ENCODE measurements at regions not wholly inside any gene's neighbourhood (a gene's known extent, or its start where the extent isn't known, plus 50 kb on each side); places are given as distances from the start of the nearest gene placed in this dataset.

DNA sequence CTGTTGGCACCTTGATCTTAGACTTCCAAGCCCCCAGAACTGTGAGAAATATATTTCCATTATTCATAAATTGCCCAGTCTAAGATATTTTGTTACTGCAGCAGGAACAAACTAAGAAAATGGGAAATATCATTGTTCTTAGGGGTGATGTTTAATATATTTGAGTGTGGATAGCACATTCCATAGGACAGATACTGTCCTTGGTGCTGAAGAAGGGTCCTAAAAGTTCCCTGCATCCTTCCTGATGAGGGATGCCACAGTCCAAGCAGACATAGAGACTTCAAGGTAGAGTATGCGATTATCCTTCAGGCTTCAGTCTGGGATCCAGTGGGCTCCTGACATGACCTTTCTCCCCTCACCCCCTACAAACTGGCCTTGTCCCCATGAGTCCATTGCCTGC lies 689.0 kb downstream of the TDRD15 start:
- no peak overlapping the region for H3K4me3 ChIP-seq (replicated peaks; ENCODE audit: low read depth, low read length)
- TF ChIP-seq, protein P1, sequence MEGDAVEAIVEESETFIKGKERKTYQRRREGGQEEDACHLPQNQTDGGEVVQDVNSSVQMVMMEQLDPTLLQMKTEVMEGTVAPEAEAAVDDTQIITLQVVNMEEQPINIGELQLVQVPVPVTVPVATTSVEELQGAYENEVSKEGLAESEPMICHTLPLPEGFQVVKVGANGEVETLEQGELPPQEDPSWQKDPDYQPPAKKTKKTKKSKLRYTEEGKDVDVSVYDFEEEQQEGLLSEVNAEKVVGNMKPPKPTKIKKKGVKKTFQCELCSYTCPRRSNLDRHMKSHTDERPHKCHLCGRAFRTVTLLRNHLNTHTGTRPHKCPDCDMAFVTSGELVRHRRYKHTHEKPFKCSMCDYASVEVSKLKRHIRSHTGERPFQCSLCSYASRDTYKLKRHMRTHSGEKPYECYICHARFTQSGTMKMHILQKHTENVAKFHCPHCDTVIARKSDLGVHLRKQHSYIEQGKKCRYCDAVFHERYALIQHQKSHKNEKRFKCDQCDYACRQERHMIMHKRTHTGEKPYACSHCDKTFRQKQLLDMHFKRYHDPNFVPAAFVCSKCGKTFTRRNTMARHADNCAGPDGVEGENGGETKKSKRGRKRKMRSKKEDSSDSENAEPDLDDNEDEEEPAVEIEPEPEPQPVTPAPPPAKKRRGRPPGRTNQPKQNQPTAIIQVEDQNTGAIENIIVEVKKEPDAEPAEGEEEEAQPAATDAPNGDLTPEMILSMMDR (IDR thresholded peaks at IDR 0.05; ENCODE audit: low read depth, low read length, missing control alignments): no peak
- DNase-seq (ENCODE audit: extremely low read depth, low read depth): no peak

DNA sequence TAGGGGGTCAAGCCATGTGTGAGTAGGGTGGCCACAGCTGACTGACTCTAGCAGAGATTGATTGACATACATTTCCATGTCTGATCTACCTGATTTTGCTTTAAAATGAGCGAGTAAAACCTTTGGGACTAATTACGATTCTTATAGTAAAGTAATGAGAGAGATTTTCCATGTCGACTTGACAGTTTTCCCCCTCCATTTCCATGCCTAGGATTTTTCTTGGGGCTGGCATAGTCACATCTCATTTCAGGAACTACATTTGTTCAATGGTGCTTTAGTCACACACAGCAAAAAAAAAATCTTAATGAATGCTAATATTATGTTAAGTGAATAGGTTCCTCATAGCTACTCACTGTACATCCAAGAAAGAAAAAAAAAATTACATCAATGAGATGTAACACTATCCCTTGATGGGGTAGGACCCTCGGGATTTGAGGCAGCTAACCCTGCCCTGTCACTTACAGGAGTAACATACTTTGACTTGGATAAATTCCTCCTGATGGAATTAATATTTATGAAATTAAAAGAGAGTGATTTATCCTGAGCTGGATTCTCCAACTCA lies 690.9 kb downstream of the TDRD15 start:
- H3K4me3 ChIP-seq (replicated peaks; ENCODE audit: low read depth, low read length): no peak overlapping the region
- TF ChIP-seq, protein P1 (IDR thresholded peaks at IDR 0.05; ENCODE audit: low read depth, low read length, missing control alignments): no peak
- no peak for DNase-seq (ENCODE audit: extremely low read depth, low read depth)

DNA sequence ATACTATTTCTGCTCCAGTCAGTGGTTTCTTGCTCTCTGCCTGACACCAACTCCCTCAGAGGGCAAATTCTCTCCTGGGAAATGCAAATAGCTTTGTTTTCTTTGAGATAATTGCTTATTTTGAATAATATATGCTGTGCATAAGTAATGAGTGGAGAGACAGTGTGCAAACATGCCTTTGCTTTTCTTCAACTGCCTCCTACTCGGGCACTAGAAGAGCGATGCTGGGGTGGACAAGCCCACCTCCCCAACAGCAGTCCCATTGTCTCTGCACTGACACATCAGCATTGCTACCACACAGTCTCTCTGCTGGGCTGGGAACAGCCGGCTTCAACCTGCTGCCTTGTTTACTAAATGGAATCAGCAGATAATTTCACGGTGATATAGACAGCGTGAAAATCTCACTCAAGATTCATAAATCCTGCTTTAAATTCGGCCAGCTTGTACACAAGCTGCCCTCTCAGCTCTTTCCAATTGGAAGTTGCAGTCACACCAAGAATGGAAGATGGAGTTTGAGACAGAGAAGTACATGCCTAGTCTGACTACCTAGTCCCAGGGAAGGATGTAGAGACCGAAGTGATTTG lies 694.5 kb downstream of the TDRD15 start:
- no peak for DNase-seq (ENCODE audit: extremely low read depth, low read depth)
- TF ChIP-seq, protein P1 (IDR thresholded peaks at IDR 0.05; ENCODE audit: low read depth, low read length, missing control alignments): no peak
- no peak overlapping the region for H3K4me3 ChIP-seq (replicated peaks; ENCODE audit: low read depth, low read length)

DNA sequence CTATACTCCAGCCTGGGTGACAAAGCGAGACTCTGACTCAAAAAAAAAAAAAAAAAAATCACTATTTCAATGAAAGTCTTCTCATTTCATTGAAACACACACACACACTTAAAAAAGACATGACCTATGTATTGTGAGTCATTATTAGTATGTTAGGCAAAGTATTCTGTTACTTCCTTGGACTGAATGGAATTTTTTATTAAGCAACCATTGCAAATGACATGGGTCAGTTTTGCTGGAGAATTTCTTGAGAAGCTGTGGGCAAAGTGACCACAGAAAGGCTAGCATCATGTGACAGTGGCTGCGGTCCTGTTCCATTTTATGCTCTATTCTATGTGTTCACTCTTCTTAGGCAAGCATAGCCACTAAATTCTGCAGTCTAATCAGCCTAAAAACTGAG lies 695.7 kb downstream of the TDRD15 start:
- DNase-seq (ENCODE audit: extremely low read depth, low read depth): no peak
- TF ChIP-seq, protein P1 (IDR thresholded peaks at IDR 0.05; ENCODE audit: low read depth, low read length, missing control alignments): no peak
- no peak overlapping the region for H3K4me3 ChIP-seq (replicated peaks; ENCODE audit: low read depth, low read length)

DNA sequence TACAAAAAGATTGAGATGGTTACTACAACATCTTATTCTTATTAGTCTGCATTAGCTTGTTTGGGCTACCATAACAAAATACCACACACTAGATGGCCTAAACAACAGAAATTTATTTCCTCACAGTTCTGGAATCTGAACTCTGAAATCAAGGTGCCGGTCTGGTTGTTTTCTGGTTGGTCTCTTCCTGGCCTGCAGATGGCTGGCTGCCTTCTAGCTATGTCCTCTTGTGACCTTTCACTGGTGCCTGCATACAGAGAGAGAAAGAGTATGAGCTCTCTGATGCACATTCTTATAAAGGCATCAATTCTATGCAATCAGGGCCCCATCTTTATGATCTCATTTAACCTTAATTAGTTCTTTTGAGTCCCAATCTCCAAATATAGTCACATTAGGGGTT lies 696.5 kb downstream of the TDRD15 start:
- DNase-seq (ENCODE audit: extremely low read depth, low read depth): no peak
- H3K4me3 ChIP-seq (replicated peaks; ENCODE audit: low read depth, low read length): no peak overlapping the region
- TF ChIP-seq, protein P1 (IDR thresholded peaks at IDR 0.05; ENCODE audit: low read depth, low read length, missing control alignments): no peak

DNA sequence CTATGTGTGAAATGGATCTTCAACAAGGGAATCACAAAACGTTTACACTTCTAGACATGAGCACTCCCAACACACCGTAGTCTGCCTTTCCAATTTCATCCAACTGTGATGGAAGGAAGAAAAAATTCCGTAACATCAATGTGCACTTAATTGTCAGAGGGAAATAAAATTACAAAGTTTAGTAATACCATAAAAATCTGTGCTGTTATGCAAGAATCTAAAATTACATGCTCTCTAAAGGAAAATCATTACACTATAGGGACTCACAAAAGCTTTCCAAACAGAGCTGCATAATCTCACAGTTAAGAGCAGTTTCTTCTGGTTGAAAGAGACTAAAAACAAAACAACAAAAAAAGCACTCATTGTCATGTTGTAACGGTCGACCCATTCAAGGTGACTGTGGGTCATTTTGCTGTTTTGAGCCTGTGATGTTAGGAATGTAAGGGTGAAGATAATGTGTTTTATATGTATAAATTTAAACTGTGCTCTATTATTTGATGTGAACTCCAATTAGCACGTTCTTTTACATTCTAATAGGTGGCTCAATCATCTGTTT lies 698.0 kb downstream of the TDRD15 start:
- no peak for DNase-seq (ENCODE audit: extremely low read depth, low read depth)
- no peak overlapping the region for H3K4me3 ChIP-seq (replicated peaks; ENCODE audit: low read depth, low read length)
- TF ChIP-seq, protein P1 (IDR thresholded peaks at IDR 0.05; ENCODE audit: low read depth, low read length, missing control alignments): no peak

Measured in HFF-Myc (cell line).